Astrocyte (in vitro differentiated cells and primary cell): ENCODE measurements at regions not wholly inside any gene's neighbourhood (a gene's known extent, or its start where the extent isn't known, plus 50 kb on each side); places are given as distances from the start of the nearest gene placed in this dataset.

ENCODE experiments used
- DNase-seq: peaks from one replicate; pipeline ENCODE4 v3.0.0-alpha.2; 2010; ENCODE audit warnings: low read depth
- FAIRE-seq: peaks from 2 replicates; lab custom pipeline; 2011; peaks lifted over from hg19 to GRCh38; lab: Jason Lieb, UNC
- H2AFZ ChIP-seq: 2 replicates; pipeline ENCODE4 v1.6.0; 2012; ENCODE audit warnings: low read depth, low read length, inconsistent platforms
- H3K27ac ChIP-seq: 2 replicates; pipeline ENCODE4 v1.5.1; 2011; ENCODE audit warnings: low read depth, low read length, inconsistent platforms
- H3K27me3 ChIP-seq: 2 replicates; pipeline ENCODE4 v1.6.0; 2011; ENCODE audit warnings: low read length, inconsistent platforms; ENCODE audit not compliant: insufficient read depth
- H3K36me3 ChIP-seq: 2 replicates; pipeline ENCODE4 v1.5.1; 2011; ENCODE audit warnings: low read length, inconsistent platforms; ENCODE audit not compliant: insufficient read depth
- H3K4me1 ChIP-seq: 2 replicates; pipeline ENCODE4 v1.5.1; 2011; ENCODE audit warnings: low read length, inconsistent platforms; ENCODE audit not compliant: insufficient read depth
- H3K4me2 ChIP-seq: 2 replicates; pipeline ENCODE4 v1.6.0; 2012; ENCODE audit warnings: low read length, inconsistent platforms
- H3K4me3 ChIP-seq: 2 replicates; pipeline ENCODE4 v1.5.1; 2011; ENCODE audit warnings: low read depth, mild to moderate bottlenecking, low read length, inconsistent platforms; ENCODE audit not compliant: insufficient read depth
- H3K79me2 ChIP-seq: 2 replicates; pipeline ENCODE4 v1.6.0; 2012; ENCODE audit warnings: mild to moderate bottlenecking, low read length, inconsistent platforms; ENCODE audit not compliant: insufficient read depth
- H3K9ac ChIP-seq: 2 replicates; pipeline ENCODE4 v1.6.0; 2012; ENCODE audit warnings: mild to moderate bottlenecking, low read length, inconsistent platforms
- H3K9me3 ChIP-seq: 2 replicates; pipeline ENCODE4 v1.5.1; 2012; ENCODE audit warnings: low read depth, mild to moderate bottlenecking, low read length, inconsistent platforms; ENCODE audit not compliant: insufficient read depth
- H4K20me1 ChIP-seq: 2 replicates; pipeline ENCODE4 v1.6.0; 2012; ENCODE audit warnings: low read length, inconsistent platforms; ENCODE audit not compliant: insufficient read depth
- H3K27ac Mint-ChIP-seq: one replicate; pipeline ENCODE4 v1.8.0; 2021; ENCODE audit warnings: mild to moderate bottlenecking, mixed read lengths; ENCODE audit not compliant: unreplicated experiment
- H3K27me3 Mint-ChIP-seq: one replicate; pipeline ENCODE4 v1.8.0; 2021; ENCODE audit warnings: low read depth, mixed read lengths; ENCODE audit not compliant: unreplicated experiment
- H3K36me3 Mint-ChIP-seq: one replicate; pipeline ENCODE4 v1.8.0; 2021; ENCODE audit warnings: low read depth, mixed read lengths; ENCODE audit not compliant: unreplicated experiment
- H3K4me1 Mint-ChIP-seq: one replicate; pipeline ENCODE4 v1.8.0; 2021; ENCODE audit warnings: low read depth, mixed read lengths; ENCODE audit not compliant: unreplicated experiment
- H3K4me3 Mint-ChIP-seq: one replicate; pipeline ENCODE4 v1.8.0; 2021; ENCODE audit warnings: mild to moderate bottlenecking, moderate library complexity, mixed read lengths; ENCODE audit not compliant: unreplicated experiment
- H3K9me3 Mint-ChIP-seq: one replicate; pipeline ENCODE4 v1.8.0; 2021; ENCODE audit warnings: mild to moderate bottlenecking, mixed read lengths; ENCODE audit not compliant: unreplicated experiment
- EZH2 ChIP-seq: IDR thresholded peaks from 2 replicates; pipeline ENCODE4 v1.6.1; 2012; ENCODE audit warnings: mild to moderate bottlenecking, low read length, inconsistent platforms; ENCODE audit not compliant: insufficient read depth
- TF ChIP-seq, protein P1 (sequence below): IDR thresholded peaks from 2 replicates; pipeline ENCODE4 v1.5.1; 2011; ENCODE audit warnings: low read depth, mild to moderate bottlenecking, inconsistent platforms, low read length, moderate library complexity; ENCODE audit not compliant: insufficient read depth

DNA sequence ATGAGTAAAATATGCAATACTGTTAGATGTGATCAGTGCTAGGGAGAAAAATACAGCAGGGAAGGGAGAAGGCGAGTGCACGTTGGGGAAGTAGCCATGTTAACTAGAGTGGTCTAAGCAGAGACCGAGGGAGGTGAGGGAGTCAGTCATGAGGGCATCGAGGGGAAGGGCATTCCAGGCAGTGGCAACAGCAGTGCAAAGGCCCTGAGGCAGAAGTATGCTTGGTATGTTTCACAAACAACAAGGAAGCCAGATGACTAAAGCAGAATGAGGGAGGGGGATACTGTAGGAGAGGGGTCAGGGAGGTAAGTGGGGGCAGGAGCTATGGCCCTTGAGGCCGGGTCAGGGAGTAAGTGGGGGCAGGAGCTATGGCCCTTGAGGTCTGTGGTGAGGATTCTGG, 123.3 kb upstream of the BOD1 start:
- H3K4me1 Mint-ChIP-seq: peaks cover 18% of the 10 kb centered on the region
- Histone ChIP-seq H3K79me2 (no peaks in the 10 kb centered on the region), H4K20me1 (no peaks in the 10 kb centered on the region), H3K4me3 (no peak overlapping the region), H3K4me1 (no peaks in the 10 kb centered on the region), H3K9ac (no peak overlapping the region), H2AFZ (no peak overlapping the region), H3K4me2 (no peak overlapping the region), H3K36me3 (no peaks in the 10 kb centered on the region), H3K27ac (no peak overlapping the region), H3K9me3 (no peaks in the 10 kb centered on the region), H3K27me3 (no peaks in the 10 kb centered on the region)
- TF ChIP-seq EZH2: no peak
- TF ChIP-seq, protein P1, sequence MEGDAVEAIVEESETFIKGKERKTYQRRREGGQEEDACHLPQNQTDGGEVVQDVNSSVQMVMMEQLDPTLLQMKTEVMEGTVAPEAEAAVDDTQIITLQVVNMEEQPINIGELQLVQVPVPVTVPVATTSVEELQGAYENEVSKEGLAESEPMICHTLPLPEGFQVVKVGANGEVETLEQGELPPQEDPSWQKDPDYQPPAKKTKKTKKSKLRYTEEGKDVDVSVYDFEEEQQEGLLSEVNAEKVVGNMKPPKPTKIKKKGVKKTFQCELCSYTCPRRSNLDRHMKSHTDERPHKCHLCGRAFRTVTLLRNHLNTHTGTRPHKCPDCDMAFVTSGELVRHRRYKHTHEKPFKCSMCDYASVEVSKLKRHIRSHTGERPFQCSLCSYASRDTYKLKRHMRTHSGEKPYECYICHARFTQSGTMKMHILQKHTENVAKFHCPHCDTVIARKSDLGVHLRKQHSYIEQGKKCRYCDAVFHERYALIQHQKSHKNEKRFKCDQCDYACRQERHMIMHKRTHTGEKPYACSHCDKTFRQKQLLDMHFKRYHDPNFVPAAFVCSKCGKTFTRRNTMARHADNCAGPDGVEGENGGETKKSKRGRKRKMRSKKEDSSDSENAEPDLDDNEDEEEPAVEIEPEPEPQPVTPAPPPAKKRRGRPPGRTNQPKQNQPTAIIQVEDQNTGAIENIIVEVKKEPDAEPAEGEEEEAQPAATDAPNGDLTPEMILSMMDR: no peak
- H3K27me3 Mint-ChIP-seq: peaks cover 3% of the 10 kb centered on the region
- H3K4me3 Mint-ChIP-seq: no peak overlapping the region
- no peak overlapping the region for H3K27ac Mint-ChIP-seq
- FAIRE-seq: no peak
- DNase-seq: no peak
- H3K9me3 Mint-ChIP-seq: peaks cover 3% of the 10 kb centered on the region
- peaks cover 3% of the 10 kb centered on the region for H3K36me3 Mint-ChIP-seq

DNA sequence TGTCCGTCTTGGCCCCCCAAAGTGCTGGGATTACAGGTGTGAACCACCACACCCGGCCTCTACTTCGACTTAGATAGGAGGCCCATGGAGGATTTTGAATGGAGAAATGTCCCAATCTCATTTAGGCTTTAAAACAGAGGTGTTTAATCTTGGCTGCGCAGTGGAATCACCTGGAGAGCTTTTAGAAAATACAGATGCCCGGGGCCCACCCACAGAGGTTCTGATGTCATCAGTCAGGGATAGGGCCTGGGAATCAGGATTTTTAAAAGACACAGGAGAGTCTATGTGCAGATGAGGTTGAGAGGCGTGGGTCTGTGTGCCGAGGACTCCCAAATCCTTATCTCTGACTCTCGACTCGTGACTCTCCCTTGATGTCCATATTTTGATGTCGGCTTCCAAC, 124.0 kb upstream of the BOD1 start:
- peaks cover 3% of the 10 kb centered on the region for H3K36me3 Mint-ChIP-seq
- Histone ChIP-seq H3K4me3 (no peak overlapping the region), H3K4me2 (no peak overlapping the region), H3K9ac (no peak overlapping the region), H3K79me2 (no peaks in the 10 kb centered on the region), H4K20me1 (no peaks in the 10 kb centered on the region), H3K27ac (no peak overlapping the region), H3K4me1 (no peaks in the 10 kb centered on the region), H2AFZ (no peak overlapping the region), H3K9me3 (no peaks in the 10 kb centered on the region), H3K27me3 (no peaks in the 10 kb centered on the region), H3K36me3 (no peaks in the 10 kb centered on the region)
- H3K27ac Mint-ChIP-seq: peak overlapping the region; percentile 26
- peaks cover 23% of the 10 kb centered on the region for H3K4me1 Mint-ChIP-seq
- no peak for DNase-seq
- H3K4me3 Mint-ChIP-seq: no peak overlapping the region
- peaks cover 3% of the 10 kb centered on the region for H3K27me3 Mint-ChIP-seq
- H3K9me3 Mint-ChIP-seq: peaks cover 3% of the 10 kb centered on the region
- TF ChIP-seq, protein P1: no peak
- TF ChIP-seq EZH2: no peak
- FAIRE-seq: no peak

DNA sequence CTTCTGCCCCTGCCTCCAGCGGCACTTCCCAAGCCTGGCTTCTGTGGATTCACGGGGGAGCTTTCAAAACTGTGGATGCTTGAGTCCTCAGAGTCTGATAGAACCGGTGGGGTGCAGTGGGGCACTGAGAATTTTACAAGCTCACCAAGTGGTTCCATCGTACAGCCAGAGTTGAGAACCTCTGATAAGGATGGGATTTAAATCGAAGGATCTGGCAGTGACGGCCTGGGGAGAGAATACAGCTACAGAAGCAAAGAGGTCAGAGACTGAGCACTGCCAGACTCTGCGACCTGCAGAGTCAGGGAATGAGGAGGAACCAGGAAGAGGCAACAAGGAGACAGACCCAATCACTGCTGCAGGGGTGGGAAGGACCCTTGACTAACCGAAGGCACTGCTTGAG, 124.6 kb upstream of the BOD1 start:
- H3K27ac Mint-ChIP-seq: no peak overlapping the region
- H3K4me1 Mint-ChIP-seq: peaks cover 29% of the 10 kb centered on the region

More for the DNA sequence above, 124.6 kb upstream of the BOD1 start:
- FAIRE-seq (no peak), DNase-seq (no peak)
- TF ChIP-seq, protein P1: no peak
- TF ChIP-seq EZH2: no peak
- H3K36me3 ChIP-seq: no peaks in the 10 kb centered on the region
- peaks cover 3% of the 10 kb centered on the region for H3K9me3 Mint-ChIP-seq
- H3K4me3 ChIP-seq: no peak overlapping the region
- H3K4me1 ChIP-seq: peaks cover 3% of the 10 kb centered on the region
- H3K9ac ChIP-seq: no peak overlapping the region
- H4K20me1 ChIP-seq: no peaks in the 10 kb centered on the region
- no peak overlapping the region for H3K27ac ChIP-seq
- H3K4me2 ChIP-seq: no peak overlapping the region
- H3K4me3 Mint-ChIP-seq: no peak overlapping the region
- H3K27me3 ChIP-seq: no peaks in the 10 kb centered on the region
- H3K9me3 ChIP-seq: no peaks in the 10 kb centered on the region
- H3K79me2 ChIP-seq: no peaks in the 10 kb centered on the region
- H3K27me3 Mint-ChIP-seq: peaks cover 3% of the 10 kb centered on the region
- H2AFZ ChIP-seq: no peak overlapping the region
- H3K36me3 Mint-ChIP-seq: peaks cover 3% of the 10 kb centered on the region
